Body of pancreas (tissue), 4 donors: ENCODE measurements at regions not wholly inside any gene's neighbourhood (a gene's known extent, or its start where the extent isn't known, plus 50 kb on each side); places are given as distances from the start of the nearest gene placed in this dataset.

ENCODE experiments used
- CTCF ChIP-seq, 7 experiments: fragments of 450-650 bp in 4 of 7; fragments of 200-600 bp in 3 of 7; sonication (generic) in 3 of 7; IDR thresholded peaks; one replicate each; pipeline ENCODE4 v1.5.1; 2016 to 2019; ENCODE audit warnings: antibody characterized with exemption in 7 of 7
- POLR2A ChIP-seq, 3 donors: fragments of 450-650 bp; IDR thresholded peaks; one replicate each; pipeline ENCODE4 v1.6.1; 2016; ENCODE audit warnings: antibody characterized with exemption in 3 of 3, mild to moderate bottlenecking in 2 of 3

- TF ChIP-seq CTCF (IDR thresholded peaks at IDR 0.05) (no peak), POLR2A (IDR thresholded peaks at IDR 0.05) (no peak)
Observed at GRCh38 chr11:79508461-79508860, 67.6 kb upstream of the TENM4 start.
